ENCODE measurements at regions not wholly inside any gene's neighbourhood (a gene's known extent, or its start where the extent isn't known, plus 50 kb on each side); places are given as distances from the start of the nearest gene placed in this dataset.

DNA sequence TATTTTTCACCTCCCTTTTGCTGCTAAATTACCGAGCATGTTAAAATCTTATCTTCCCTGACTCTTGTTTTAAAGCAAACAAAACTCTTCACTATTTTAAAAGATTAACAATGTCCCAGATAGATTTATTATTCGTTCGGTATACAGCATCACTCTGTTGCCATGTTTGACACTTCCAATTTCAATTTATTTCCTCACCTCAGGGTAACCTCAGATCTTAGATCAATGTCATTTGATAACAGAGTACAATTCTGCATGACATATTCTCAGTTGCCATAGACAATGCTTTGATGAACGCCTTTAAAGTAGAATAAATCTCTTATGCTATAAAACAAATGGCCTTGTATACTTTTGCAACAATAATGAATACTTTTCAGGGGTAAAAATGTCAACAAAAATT is 1078.1 kb upstream of the IGFBP7 start:
- TF ChIP-seq POLR2AphosphoS5 (IDR thresholded peaks at IDR 0.05; ENCODE audit: low read depth, low read length) (no peak), SIN3A (IDR thresholded peaks at IDR 0.05; ENCODE audit: borderline replicate concordance, insufficient read depth, low read depth, low read length) (no peak), TCF7L2 (IDR thresholded peaks at IDR 0.05; ENCODE audit: low read depth, low read length) (no peak)
- TF ChIP-seq, protein P1, sequence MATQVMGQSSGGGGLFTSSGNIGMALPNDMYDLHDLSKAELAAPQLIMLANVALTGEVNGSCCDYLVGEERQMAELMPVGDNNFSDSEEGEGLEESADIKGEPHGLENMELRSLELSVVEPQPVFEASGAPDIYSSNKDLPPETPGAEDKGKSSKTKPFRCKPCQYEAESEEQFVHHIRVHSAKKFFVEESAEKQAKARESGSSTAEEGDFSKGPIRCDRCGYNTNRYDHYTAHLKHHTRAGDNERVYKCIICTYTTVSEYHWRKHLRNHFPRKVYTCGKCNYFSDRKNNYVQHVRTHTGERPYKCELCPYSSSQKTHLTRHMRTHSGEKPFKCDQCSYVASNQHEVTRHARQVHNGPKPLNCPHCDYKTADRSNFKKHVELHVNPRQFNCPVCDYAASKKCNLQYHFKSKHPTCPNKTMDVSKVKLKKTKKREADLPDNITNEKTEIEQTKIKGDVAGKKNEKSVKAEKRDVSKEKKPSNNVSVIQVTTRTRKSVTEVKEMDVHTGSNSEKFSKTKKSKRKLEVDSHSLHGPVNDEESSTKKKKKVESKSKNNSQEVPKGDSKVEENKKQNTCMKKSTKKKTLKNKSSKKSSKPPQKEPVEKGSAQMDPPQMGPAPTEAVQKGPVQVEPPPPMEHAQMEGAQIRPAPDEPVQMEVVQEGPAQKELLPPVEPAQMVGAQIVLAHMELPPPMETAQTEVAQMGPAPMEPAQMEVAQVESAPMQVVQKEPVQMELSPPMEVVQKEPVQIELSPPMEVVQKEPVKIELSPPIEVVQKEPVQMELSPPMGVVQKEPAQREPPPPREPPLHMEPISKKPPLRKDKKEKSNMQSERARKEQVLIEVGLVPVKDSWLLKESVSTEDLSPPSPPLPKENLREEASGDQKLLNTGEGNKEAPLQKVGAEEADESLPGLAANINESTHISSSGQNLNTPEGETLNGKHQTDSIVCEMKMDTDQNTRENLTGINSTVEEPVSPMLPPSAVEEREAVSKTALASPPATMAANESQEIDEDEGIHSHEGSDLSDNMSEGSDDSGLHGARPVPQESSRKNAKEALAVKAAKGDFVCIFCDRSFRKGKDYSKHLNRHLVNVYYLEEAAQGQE (IDR thresholded peaks at IDR 0.05; ENCODE audit: insufficient read depth in 1 of 2, low read depth in 2 of 2, low read length in 1 of 2), result no peak
- TF ChIP-seq, protein P2, sequence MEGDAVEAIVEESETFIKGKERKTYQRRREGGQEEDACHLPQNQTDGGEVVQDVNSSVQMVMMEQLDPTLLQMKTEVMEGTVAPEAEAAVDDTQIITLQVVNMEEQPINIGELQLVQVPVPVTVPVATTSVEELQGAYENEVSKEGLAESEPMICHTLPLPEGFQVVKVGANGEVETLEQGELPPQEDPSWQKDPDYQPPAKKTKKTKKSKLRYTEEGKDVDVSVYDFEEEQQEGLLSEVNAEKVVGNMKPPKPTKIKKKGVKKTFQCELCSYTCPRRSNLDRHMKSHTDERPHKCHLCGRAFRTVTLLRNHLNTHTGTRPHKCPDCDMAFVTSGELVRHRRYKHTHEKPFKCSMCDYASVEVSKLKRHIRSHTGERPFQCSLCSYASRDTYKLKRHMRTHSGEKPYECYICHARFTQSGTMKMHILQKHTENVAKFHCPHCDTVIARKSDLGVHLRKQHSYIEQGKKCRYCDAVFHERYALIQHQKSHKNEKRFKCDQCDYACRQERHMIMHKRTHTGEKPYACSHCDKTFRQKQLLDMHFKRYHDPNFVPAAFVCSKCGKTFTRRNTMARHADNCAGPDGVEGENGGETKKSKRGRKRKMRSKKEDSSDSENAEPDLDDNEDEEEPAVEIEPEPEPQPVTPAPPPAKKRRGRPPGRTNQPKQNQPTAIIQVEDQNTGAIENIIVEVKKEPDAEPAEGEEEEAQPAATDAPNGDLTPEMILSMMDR (IDR thresholded peaks at IDR 0.05), result no peak
- intact Hi-C loops (cut with micrococcal nuclease; ENCODE audit: unreplicated experiment), result no loop called here

DNA sequence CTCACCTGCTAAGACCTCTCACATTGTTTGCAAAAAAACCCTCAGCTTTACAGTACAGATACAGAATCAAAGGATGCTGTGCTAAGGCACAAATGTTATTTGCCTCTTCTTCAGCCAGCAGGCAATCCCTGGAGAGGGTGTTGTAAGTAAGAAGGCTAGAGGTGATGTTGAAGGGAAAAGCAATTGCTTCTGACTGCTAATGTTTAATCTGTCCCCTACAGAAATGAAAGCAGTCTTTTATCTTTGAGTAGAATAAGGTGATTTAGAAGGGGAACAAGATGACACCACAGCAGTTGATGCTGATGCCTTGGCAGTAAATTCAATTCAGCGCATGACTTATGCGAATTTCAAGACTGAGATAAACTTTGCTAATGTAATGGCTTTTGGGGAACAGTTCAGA is 1064.8 kb upstream of the IGFBP7 start:
- POLR2A ChIA-PET, result no interaction called here
- Histone ChIP-seq H3K4me1 (ENCODE audit: control insufficient read depth, insufficient read depth, low read length) (no peaks in the 10 kb centered on the region), H3K9me3 (ENCODE audit: control insufficient read depth, insufficient read depth, low read depth, low read length) (no peaks in the 10 kb centered on the region), H3K4me3 (ENCODE audit: low read depth in 2 of 2, low read length in 2 of 2) (no peak overlapping the region), H3K27me3 (ENCODE audit: control insufficient read depth, insufficient read depth, low read length) (no peaks in the 10 kb centered on the region), H3K27ac (ENCODE audit: low read length) (no peak overlapping the region), H3K36me3 (ENCODE audit: control insufficient read depth, insufficient read depth, low read length) (no peaks in the 10 kb centered on the region)
- in situ Hi-C loops (cut with HindIII; ENCODE audit: low pct_unique_long_range_greater_than_20kb, low sequenced_read_pairs), result no loop called here
- ATAC-seq (no peak), DNase-seq (ENCODE audit: low read depth, low spot score) (no peak)
- CTCF ChIA-PET, result no interaction called here
- BruUV-seq (replicated peaks), result no TSS peak
- intact Hi-C loops (cut with micrococcal nuclease; ENCODE audit: unreplicated experiment), result no loop called here
- TF ChIP-seq TCF7L2 (IDR thresholded peaks at IDR 0.05; ENCODE audit: low read depth, low read length) (no peak), SIN3A (IDR thresholded peaks at IDR 0.05; ENCODE audit: borderline replicate concordance, insufficient read depth, low read depth, low read length) (no peak), POLR2AphosphoS5 (IDR thresholded peaks at IDR 0.05; ENCODE audit: low read depth, low read length) (no peak)
- TF ChIP-seq, protein P2 (IDR thresholded peaks at IDR 0.05), result no peak
- TF ChIP-seq, protein P1 (IDR thresholded peaks at IDR 0.05; ENCODE audit: insufficient read depth in 1 of 2, low read depth in 2 of 2, low read length in 1 of 2), result no peak

More for the DNA sequence above, 1078.1 kb upstream of the IGFBP7 start:
- no peaks in the 10 kb centered on the region for H3K9me3 ChIP-seq (ENCODE audit: control insufficient read depth, insufficient read depth, low read depth, low read length)
- DNase-seq (ENCODE audit: low read depth, low spot score) (no peak), ATAC-seq (no peak)
- ChIA-PET CTCF (no interaction called here), POLR2A (no interaction called here)
- H3K4me3 ChIP-seq (ENCODE audit: low read depth in 2 of 2, low read length in 2 of 2), result no peak overlapping the region
- H3K4me1 ChIP-seq (ENCODE audit: control insufficient read depth, insufficient read depth, low read length), result no peaks in the 10 kb centered on the region
- H3K36me3 ChIP-seq (ENCODE audit: control insufficient read depth, insufficient read depth, low read length), result no peaks in the 10 kb centered on the region
- H3K27ac ChIP-seq (ENCODE audit: low read length), result no peak overlapping the region
- no TSS peak for BruUV-seq (replicated peaks)
- in situ Hi-C loops (cut with HindIII; ENCODE audit: low pct_unique_long_range_greater_than_20kb, low sequenced_read_pairs), result no loop called here
- H3K27me3 ChIP-seq (ENCODE audit: control insufficient read depth, insufficient read depth, low read length), result no peaks in the 10 kb centered on the region
